Endometrium (tissue), 2 donors: ENCODE measurements at regions not wholly inside any gene's neighbourhood (a gene's known extent, or its start where the extent isn't known, plus 50 kb on each side); places are given as distances from the start of the nearest gene placed in this dataset.

Source experiments
- FAIRE-seq: peaks from 2 replicates; lab custom pipeline; 2012; peaks lifted over from hg19 to GRCh38; lab: Jason Lieb, UNC
- donor health status: control.
- donor health status: control.

DNA sequence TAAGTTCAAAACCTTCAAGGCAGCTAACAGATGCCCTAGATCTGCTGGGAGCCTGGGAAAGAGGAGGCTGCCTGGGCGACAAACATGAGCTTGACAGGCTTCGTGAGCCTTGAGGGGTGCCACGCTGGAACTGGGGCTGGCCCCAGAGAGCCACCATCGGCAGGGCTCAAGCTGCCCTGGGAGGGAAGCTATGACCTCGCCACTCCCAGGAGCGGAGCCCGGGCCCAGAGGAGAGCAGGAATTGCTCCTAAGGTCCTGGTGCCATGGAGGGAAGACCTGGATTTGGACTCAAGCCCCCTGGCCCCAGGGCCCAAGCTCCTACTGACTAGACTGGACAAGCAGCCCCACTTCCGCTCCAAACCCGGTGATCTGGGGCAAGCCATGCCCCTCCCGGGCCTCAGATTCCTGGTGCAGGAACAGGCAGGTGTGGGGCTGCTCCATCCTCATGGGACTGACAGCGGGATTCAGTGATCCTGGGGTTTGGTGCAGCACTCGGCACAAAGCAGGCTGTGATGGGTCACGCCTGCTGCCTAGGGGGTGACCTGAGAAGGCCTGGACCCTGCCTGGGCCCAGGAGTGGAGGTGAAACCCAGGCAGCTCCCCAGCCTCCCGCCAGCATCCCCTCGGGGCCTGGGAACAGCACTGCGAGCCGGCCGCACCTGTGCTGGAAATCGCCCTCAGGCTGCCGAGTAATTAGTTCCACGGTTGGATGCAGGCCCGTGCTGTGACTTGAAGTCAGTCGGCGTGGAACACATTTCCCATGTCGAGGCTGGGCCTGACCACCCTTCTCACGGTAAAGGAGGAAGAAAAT, 246.9 kb downstream of the NDUFA10 start:
- no peak for FAIRE-seq

DNA sequence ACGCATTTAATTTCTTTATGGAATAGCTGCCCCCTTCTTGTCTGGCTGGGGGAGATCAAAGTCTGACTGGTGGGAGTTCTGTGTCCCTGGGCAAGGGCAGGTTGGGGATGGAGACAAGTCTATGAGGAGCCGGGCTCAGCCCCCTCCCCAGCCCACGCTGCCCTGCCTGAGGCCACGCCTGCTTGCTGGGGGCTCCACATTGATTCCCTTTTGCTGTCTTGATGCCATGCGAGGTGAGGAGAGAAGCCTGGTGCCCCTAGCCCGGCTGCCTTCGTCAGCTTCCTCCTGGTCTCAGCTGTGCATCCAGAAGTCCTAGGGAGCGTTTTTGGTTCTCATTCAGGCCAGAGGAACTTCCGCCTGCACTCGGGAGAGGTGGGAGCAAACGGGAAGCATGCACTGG, 247.9 kb downstream of the NDUFA10 start:
- no peak for FAIRE-seq

GRCh38 chr2:239776436-239777005, 248.6 kb downstream of the NDUFA10 start:
- FAIRE-seq: no peak

DNA sequence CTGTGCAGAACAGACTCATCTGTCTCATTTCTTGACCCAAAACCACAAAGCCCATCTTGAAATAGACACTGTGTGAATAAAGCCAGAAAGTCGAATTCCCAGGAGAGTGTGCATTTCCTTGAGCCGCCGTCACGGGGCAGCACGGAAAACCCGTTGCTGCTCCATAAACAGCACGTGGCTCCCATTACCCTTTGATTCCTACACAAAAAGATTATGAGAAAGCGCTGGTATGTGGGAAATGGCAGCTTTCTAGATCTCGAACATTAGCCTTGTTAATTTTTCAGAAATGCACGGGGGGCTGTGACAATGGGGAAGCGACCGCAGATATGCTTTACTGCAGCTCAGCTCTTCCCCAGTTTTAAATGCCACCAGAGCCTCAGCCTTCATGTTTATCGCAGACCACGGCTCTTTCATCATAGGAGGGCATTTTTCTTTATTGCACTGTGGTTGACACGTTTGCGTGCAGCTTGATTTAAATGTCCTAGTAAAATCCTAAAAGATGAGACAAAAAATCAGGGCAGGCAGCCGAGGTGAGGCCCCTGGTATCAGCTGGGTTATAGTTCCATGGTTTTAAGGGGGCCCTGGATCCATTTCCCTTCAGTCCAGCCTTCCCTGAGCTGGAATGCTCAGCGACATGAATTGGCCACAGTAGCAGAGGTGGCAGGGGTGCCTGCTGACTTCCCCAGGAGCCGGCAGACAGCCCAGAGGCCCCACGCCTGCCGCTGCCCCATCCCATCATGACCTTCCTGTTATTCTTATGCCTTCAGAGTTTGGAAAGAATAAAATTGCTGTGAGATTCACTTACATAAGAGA, 249.3 kb downstream of the NDUFA10 start:
- FAIRE-seq: no peak

- FAIRE-seq: no peak
Measured at GRCh38 chr2:239774933-239775622, 250.1 kb downstream of the NDUFA10 start.

GRCh38 chr2:239774142-239774462, 251.0 kb downstream of the NDUFA10 start:
- no peak for FAIRE-seq

- FAIRE-seq: no peak
Measured at GRCh38 chr2:239773228-239774141, 251.7 kb downstream of the NDUFA10 start.

- FAIRE-seq: no peak
Measured at GRCh38 chr2:239772721-239773120, 252.4 kb downstream of the NDUFA10 start.

DNA sequence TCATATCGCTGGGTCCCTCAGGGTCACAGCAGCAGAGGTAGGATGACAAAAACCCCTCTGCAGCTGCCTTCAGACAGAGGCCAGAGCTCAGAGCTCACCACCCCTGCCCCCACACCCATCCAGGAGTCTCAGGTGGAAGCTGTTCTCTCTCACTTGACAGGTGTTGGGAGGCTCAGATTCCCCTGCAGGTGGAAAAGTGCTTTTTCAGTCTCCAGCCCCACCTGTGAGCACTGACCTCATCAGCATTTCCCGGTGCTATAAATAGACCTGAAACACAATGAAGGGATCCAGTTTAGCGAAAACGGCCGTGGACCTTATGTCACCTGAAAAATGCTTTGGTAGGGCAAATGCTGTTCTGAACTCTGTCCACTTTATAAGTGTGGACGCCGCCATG, 254.9 kb downstream of the NDUFA10 start:
- no peak for FAIRE-seq

DNA sequence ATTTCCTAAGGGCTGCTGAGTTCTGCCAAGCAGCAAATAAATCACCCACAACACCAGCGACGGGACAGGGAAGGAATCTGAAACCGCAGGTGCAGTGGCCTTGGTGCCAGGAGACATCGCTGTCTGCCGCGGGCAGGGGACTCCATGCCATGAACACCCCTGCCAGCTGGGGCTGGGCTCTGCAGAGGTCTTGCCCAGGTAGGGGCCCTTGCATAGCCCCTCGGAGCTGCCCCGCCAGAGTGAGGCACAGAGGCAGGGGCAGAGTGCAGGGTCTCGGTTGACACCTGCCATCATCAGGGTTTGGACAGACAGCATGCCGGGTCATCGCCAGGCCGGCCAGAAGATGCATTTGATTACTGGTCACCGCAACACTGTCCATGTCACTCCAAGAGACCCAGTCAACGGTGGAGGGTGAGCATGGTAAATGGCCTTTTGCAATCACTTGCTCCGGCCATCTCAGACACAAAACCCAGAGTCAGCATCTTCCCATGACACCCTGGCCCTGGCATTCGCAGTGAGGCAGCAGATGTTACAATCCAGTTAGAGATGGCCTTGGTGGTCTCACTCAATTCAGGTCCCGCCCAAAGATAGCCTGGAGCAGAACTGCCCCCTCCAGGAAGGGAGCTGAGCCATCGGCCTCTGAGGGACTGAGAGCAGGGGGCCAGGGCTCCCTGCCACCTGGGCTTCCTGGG, 255.4 kb downstream of the NDUFA10 start:
- FAIRE-seq: no peak

- no peak for FAIRE-seq
Measured at GRCh38 chr2:239768907-239769553, 256.1 kb downstream of the NDUFA10 start.

DNA sequence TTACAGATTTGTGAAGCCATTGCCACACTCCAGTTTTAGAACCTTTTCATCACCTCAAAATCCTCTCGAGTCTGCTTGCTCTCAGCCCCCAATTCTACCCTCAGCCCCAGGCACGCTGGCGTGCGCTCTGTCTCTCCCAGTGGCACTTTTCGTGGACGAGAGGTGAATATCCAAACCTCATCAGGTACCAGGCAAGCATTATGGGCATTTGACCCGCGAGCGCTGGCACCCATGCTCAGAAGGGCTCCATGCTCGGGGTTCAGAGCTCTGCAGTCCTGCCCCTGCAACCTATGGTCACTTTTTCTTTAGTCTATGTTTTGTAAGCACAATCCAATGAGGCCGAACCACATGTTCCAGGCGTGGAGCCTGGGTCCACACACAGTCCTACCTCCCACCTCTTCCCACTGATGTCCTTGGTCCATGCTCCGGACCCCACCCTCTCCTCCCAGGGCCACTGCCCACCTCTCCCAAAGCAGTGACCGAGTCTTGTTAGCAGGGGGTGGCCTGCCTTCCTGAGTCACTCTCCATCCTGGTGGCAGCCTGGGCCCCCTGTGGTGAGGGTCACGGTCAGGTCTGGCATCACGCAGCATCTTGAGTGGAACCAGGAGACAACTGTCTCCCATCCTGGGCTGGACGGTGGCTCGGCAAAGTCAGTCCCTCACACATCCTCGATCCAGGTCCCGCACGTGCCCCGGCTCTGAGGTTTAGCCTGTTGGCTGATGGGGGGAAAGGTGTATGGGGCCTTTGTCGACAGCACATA, 256.9 kb downstream of the NDUFA10 start:
- no peak for FAIRE-seq

GRCh38 chr2:239767021-239767905, 257.9 kb downstream of the NDUFA10 start:
- no peak for FAIRE-seq

DNA sequence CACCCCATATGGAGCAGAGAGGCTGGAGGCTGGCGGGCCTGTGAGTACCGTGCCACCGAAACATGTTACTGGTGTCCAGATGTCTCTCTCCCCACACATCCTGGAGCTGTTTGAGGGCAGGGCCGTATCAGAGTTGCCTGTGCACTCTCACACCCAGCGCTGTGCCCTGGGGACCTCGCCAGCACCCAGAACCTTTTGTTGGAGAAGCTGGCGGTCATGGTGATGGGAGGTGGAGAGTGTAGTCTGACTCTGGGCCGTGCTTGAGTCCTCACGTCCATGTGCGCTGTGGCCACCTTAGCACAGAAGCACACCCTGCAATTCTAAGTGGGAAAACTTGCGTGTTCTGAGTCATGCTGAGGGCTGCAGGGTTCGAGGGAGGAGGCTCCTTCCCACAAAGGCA, 259.2 kb downstream of the NDUFA10 start:
- FAIRE-seq: no peak

DNA sequence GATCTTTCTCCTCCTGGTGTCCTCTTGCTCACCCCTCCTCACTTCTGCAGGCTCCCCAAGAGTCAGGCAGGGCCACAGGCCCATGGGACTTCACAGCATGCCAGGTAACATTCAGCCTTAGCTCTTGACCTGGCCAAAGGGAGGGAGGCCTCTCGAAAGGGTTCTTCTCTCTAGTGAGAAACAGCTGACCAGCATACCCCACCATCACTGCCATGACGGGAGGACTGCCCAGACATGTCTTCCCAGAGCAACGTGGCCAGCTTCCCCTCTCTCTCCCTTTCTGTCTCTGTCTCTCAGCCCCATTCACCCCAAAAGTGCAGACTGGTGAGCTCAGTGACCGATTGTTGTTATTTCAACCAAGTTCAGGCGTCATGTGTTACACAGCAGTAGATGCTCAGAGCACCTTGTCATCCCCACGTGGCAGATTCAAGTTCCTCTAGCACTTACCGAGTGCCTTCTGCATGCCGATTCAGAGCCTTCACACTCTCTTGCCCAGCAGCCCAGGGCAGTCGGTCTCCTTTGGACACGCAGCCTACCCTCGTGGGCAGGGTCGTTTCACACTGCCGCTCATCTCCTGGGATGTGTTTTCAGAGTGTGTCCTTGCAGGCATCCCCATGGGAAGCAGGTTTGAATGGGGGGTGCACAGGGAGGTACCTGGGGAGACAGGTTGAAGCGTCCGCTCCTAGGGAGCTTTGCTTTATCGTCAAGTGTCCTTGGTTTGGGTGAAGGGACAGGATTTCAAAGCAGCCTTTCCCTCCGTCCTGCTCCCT, 259.9 kb downstream of the NDUFA10 start:
- no peak for FAIRE-seq

DNA sequence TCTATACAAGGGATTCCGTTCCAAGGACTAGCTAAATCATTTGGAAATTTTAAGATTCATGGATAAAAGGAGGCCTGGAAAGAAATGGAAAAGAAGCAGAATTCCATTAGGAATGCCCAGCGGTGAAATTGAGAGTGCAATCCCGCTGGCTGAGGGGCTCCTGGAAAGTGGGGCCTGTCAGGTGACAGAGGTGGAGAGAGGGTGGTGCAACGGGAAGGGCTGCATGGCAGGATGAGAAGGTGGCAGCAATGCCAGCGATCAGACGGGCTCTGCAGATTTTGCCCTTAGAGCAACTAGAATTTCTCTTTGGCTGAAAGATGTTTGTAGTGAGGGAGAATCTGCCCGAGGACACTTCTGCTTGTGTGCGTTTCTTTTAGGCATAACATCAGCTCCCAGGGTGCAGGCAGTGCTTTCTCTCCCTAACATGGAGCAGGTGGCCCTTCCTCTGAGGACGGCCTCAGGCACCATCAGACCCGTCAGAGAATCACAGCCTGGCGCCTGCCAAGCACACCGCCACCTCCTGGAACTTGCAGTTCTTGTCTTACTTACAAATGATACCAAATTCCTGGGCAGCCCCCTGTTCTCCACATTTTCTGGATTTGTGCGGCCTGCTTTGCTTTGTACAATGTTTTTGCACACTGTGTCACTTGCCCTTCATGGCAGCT, 261.6 kb downstream of the NDUFA10 start:
- no peak for FAIRE-seq

DNA sequence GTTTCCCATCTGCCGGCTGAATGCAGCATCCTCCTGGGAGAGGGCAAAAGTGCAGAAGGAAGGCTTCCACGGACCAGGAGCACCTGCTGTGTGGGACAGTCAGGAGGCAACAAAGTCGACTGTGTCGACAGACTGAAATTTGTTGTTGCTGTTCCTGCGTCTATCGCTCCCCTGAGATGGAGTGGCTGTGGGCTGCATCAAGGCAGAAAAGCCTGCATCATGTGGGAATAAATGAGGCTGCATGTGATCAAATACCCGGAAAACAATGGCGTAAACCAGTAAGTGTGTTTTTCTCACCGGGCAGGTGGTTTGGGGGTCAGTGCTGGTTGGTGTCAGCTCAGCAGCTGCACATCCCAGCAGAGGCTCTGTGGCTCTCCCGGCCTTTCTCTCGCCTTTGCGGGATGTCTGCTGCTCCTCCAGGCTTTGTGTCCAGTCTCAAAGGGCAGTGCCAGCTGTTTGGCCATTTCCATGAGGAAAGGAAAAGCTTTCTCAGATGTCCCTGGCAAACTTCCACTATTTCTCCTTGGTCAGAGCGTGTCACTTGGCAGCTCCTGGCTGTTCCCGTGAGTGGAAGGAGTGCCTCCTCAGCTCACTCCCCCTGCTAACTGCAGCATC, 262.4 kb downstream of the NDUFA10 start:
- FAIRE-seq: no peak
